PC-9 (cell line): ENCODE measurements at regions not wholly inside any gene's neighbourhood (a gene's known extent, or its start where the extent isn't known, plus 50 kb on each side); places are given as distances from the start of the nearest gene placed in this dataset.
"Not testable (repeated sequence)": the region's sequence is repeated elsewhere in the genome, so short reads cannot be mapped to it uniquely, and the experiment has no call there.

Experiments used
- CTCF ChIP-seq: fragments of 200-600 bp; sonication (generic); conservative IDR thresholded peaks from 2 replicates; pipeline ENCODE4 v1.6.1; 2017; ENCODE audit warnings: mixed run types, antibody characterized with exemption, mild to moderate bottlenecking, moderate library complexity
- EZH2 ChIP-seq: fragments of 200-600 bp; sonication (generic); IDR thresholded peaks from 2 replicates; pipeline ENCODE4 v1.8.0; 2017; ENCODE audit warnings: antibody characterized with exemption, low read depth

GRCh38 chr9:18305167-18305806 lies 168.7 kb upstream of the ADAMTSL1 start:
- not testable (repeated sequence) for TF ChIP-seq CTCF, EZH2
